ENCODE measurements at regions not wholly inside any gene's neighbourhood (a gene's known extent, or its start where the extent isn't known, plus 50 kb on each side); places are given as distances from the start of the nearest gene placed in this dataset.

DNA sequence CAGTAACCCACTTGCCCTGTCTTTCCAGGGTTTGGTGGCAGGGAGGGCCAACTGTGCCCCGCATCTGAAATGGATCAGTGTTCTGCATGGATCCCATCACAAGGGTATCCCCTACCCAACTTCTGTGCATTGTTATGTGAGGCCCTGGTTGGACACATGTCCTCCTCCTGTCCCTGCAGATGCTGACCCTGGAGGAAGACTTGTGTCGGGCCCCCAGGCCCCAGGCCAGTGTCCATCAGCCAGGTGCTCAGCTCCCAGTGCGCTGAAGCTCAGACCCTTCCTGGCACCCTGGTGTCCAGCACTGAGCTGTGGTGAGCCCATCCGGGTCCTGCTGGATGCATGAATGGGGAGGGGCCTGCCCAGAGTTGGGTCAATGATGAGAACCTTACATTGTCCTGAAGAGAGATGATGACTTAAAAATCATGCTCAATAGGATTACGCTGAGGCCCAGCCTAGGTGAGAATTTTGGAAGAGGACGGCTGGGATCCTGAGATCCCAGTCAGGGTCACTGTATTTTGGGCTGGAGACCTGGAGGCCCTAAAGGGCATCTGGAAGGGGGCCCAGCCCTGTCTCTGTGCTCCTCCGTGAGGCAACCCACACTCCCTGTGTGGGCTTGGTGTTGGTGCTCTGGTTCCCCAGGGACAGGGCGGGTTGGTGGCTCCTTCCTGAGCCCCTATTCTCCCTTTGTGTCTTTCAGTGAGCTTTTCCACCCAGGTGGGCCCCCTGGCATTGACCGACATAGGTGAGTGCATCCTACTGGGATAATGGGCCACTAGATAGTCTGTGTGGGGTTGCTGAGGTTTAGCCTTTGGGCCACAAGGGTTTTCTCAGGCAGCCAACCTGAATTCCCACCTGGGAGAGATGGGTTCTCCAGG lies 199.1 kb downstream of the UBE3A start:
- ChIA-PET POLR2A (no interaction called here), CTCF (no interaction called here)
- Histone ChIP-seq H3K27ac (ENCODE audit: low read depth, low read length) (no peak overlapping the region), H3K27me3 (ENCODE audit: control insufficient read depth, insufficient read depth, low read length) (no peaks in the 10 kb centered on the region), H3K4me3 (ENCODE audit: low read depth, low read length) (no peak overlapping the region), H3K9me3 (ENCODE audit: control insufficient read depth, insufficient read depth, low read length) (peaks cover 98% of the 10 kb centered on the region)
- no peak for DNase-seq (ENCODE audit: low read depth, low spot score)
- TF ChIP-seq CTCF (IDR thresholded peaks at IDR 0.05; ENCODE audit: low read depth, low read length), result no peak

- no peak overlapping the region for H3K4me3 ChIP-seq (ENCODE audit: low read depth, low read length)
- H3K27ac ChIP-seq (ENCODE audit: low read depth, low read length), result no peak overlapping the region
- peaks cover 98% of the 10 kb centered on the region for H3K9me3 ChIP-seq (ENCODE audit: control insufficient read depth, insufficient read depth, low read length)
- no peak for TF ChIP-seq CTCF (IDR thresholded peaks at IDR 0.05; ENCODE audit: low read depth, low read length)
- DNase-seq (ENCODE audit: low read depth, low spot score), result no peak
- no peaks in the 10 kb centered on the region for H3K27me3 ChIP-seq (ENCODE audit: control insufficient read depth, insufficient read depth, low read length)
- ChIA-PET POLR2A (no interaction called here), CTCF (no interaction called here)
These were observed 198.3 kb downstream of the UBE3A start for GRCh38 chr15:25240461-25241021.

DNA sequence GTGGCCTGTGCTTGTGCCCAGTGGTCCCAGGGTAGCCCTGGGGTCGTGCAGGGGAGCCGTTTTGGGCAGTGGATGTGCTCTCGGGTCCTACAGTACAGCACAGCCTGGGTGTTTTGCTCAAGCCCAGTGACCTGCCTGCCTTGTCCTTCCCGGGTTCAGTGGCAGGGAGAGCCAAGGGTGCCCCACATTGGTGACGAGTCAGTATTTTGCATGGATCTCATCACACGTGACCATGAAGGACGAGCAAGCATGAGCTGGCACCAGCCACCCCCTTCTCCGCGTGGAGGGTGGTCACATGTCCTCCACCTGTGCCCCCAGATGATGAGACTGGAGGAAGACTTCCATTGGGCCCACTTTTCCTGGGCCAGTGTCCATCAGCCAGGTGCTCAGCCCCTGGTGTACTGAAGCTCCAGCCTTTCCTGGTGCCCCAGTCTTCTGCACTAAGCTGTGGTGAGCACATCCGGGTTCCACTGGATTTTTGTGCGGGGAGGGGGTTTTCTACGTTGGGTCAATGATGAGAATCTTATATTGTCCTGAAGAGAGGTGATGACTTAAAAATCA lies 197.5 kb downstream of the UBE3A start:
- no peak for DNase-seq (ENCODE audit: low read depth, low spot score)
- CTCF ChIA-PET, result no interaction called here
- no peak overlapping the region for H3K4me3 ChIP-seq (ENCODE audit: low read depth, low read length)
- no peaks in the 10 kb centered on the region for H3K27me3 ChIP-seq (ENCODE audit: control insufficient read depth, insufficient read depth, low read length)
- TF ChIP-seq CTCF (IDR thresholded peaks at IDR 0.05; ENCODE audit: low read depth, low read length), result no peak
- POLR2A ChIA-PET, result no interaction called here
- H3K9me3 ChIP-seq (ENCODE audit: control insufficient read depth, insufficient read depth, low read length), result peaks cover 99% of the 10 kb centered on the region
- no peak overlapping the region for H3K27ac ChIP-seq (ENCODE audit: low read depth, low read length)

DNA sequence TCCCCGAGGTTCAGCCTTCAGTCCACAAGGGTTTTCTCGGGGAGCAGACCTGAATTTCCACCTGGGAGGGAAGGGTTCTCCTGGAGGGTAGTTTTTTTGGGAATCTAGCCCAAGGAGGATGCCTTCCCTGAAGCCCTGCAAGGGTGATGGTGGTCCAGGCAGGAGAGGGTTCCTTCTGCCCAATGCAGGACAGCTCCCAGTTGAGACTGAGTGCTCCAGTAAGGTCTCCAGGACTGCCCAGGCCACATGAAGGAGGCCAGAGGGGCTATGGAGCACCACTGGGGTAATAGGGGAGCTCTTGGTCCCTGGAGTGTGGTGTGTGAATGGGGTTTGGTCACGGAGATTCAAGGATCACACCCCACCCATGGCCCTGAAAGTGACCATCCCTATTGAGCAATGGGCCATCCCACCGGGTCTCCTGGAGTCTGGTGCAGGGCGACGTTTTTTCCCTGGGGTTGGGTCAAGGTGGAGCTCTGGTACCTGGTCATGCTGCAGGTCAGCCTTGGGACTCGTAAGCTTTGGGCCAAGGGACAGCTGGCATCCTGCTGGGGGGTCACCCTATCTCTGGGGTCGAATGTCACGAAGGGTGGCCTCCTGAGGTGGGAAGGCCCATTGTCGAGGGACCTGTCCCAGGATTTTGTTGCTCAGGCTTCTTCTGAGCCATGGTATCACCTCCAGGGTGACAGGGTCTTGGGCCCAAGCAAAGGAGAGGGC lies 196.5 kb downstream of the UBE3A start:
- peaks cover 99% of the 10 kb centered on the region for H3K9me3 ChIP-seq (ENCODE audit: control insufficient read depth, insufficient read depth, low read length)
- no peak for DNase-seq (ENCODE audit: low read depth, low spot score)
- CTCF ChIA-PET, result no interaction called here
- no peaks in the 10 kb centered on the region for H3K27me3 ChIP-seq (ENCODE audit: control insufficient read depth, insufficient read depth, low read length)
- POLR2A ChIA-PET, result no interaction called here
- no peak overlapping the region for H3K4me3 ChIP-seq (ENCODE audit: low read depth, low read length)
- no peak overlapping the region for H3K27ac ChIP-seq (ENCODE audit: low read depth, low read length)
- no peak for TF ChIP-seq CTCF (IDR thresholded peaks at IDR 0.05; ENCODE audit: low read depth, low read length)
